K562 (cell line): ENCODE measurements at regions not wholly inside any gene's neighbourhood (a gene's known extent, or its start where the extent isn't known, plus 50 kb on each side); places are given as distances from the start of the nearest gene placed in this dataset.

ENCODE experiments used
- ATF3 ChIP-seq, 2 experiments: fragments of 450-650 bp in 1 of 2; sonication (generic) in 1 of 2; formaldehyde crosslinking in 1 of 2; IDR thresholded peaks in 1 of 2; conservative IDR thresholded peaks in 1 of 2; 2 replicates each; pipeline versions ENCODE4 v1.6.1 to v1.8.1; 2016 to 2023; ENCODE audit warnings: mild to moderate bottlenecking in 2 of 2, moderate library complexity in 2 of 2, inconsistent platforms in 1 of 2, missing genetic modification reagents in 1 of 2
- CTCF ChIP-seq, 3 experiments: IDR thresholded peaks in 2 of 3; conservative IDR thresholded peaks in 1 of 3; 2 replicates each; pipeline ENCODE4 v1.5.1; 2011 to 2012; ENCODE audit warnings: low read length in 3 of 3, mild to moderate bottlenecking in 3 of 3, control low read depth in 2 of 3, improper control_type of control experiment in 1 of 3, inconsistent platforms in 1 of 3, low read depth in 1 of 3, mixed read lengths in 1 of 3, moderate library complexity in 1 of 3; ENCODE audit not compliant: insufficient read depth in 2 of 3
- MAFF ChIP-seq: IDR thresholded peaks from 2 replicates; pipeline ENCODE4 v1.6.1; 2012; ENCODE audit warnings: low read length, improper control_type of control experiment
- MAFK ChIP-seq: IDR thresholded peaks from 2 replicates; pipeline ENCODE4 v1.6.1; 2011; ENCODE audit warnings: low read length, improper control_type of control experiment
- POLR2A ChIP-seq: fragments of 450-650 bp; conservative IDR thresholded peaks from 2 replicates; pipeline ENCODE4 v1.6.1; 2016
- SAP30 ChIP-seq: fragments of 200-600 bp; sonication (generic); IDR thresholded peaks from 2 replicates; pipeline ENCODE4 v1.6.1; 2012; ENCODE audit warnings: borderline replicate concordance, low read depth, mild to moderate bottlenecking, moderate library complexity, low read length, control low read depth, inconsistent platforms; ENCODE audit not compliant: insufficient read depth, poor library complexity, severe bottlenecking
- ZNF232 ChIP-seq: sonication (generic); formaldehyde crosslinking; IDR thresholded peaks from 2 replicates; pipeline ENCODE4 v1.8.0; 2022; ENCODE audit warnings: mild to moderate bottlenecking, missing genetic modification reagents

- TF ChIP-seq ATF3 (IDR thresholded peaks at IDR 0.05), result no peak
- TF ChIP-seq ATF3 (CRISPR knock-in tag; conservative IDR thresholded peaks at IDR 0.05), result no peak
- no peak for TF ChIP-seq SAP30
- TF ChIP-seq ZNF232 (CRISPR knock-in tag), result no peak
- no peak for TF ChIP-seq MAFK
- TF ChIP-seq MAFF, result no peak
- TF ChIP-seq CTCF (IDR thresholded peaks at IDR 0.05 in 2 of 3, conservative IDR thresholded peaks at IDR 0.05 in 1 of 3; ENCODE audit: insufficient read depth in 2 of 3, low read depth in 1 of 3, low read length in 3 of 3), result no peak
- no peak for TF ChIP-seq POLR2A
Measured at GRCh38 chr14:99079061-99079727, 192.8 kb downstream of the BCL11B start.
